ENCODE measurements at regions not wholly inside any gene's neighbourhood (a gene's known extent, or its start where the extent isn't known, plus 50 kb on each side); places are given as distances from the start of the nearest gene placed in this dataset.

GRCh38 chrX:22648281-22648680 lies 351.5 kb upstream of the DDX53 start:
- TF ChIP-seq POLR2A (IDR thresholded peaks at IDR 0.05), result no peak
- TF ChIP-seq, protein P1, sequence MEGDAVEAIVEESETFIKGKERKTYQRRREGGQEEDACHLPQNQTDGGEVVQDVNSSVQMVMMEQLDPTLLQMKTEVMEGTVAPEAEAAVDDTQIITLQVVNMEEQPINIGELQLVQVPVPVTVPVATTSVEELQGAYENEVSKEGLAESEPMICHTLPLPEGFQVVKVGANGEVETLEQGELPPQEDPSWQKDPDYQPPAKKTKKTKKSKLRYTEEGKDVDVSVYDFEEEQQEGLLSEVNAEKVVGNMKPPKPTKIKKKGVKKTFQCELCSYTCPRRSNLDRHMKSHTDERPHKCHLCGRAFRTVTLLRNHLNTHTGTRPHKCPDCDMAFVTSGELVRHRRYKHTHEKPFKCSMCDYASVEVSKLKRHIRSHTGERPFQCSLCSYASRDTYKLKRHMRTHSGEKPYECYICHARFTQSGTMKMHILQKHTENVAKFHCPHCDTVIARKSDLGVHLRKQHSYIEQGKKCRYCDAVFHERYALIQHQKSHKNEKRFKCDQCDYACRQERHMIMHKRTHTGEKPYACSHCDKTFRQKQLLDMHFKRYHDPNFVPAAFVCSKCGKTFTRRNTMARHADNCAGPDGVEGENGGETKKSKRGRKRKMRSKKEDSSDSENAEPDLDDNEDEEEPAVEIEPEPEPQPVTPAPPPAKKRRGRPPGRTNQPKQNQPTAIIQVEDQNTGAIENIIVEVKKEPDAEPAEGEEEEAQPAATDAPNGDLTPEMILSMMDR (IDR thresholded peaks at IDR 0.05), result no peak

All from testis (tissue), 2 donors.